ENCODE measurements at regions not wholly inside any gene's neighbourhood (a gene's known extent, or its start where the extent isn't known, plus 50 kb on each side); places are given as distances from the start of the nearest gene placed in this dataset.
"Not testable (repeated sequence)": the region's sequence is repeated elsewhere in the genome, so short reads cannot be mapped to it uniquely, and the experiment has no call there.

DNA sequence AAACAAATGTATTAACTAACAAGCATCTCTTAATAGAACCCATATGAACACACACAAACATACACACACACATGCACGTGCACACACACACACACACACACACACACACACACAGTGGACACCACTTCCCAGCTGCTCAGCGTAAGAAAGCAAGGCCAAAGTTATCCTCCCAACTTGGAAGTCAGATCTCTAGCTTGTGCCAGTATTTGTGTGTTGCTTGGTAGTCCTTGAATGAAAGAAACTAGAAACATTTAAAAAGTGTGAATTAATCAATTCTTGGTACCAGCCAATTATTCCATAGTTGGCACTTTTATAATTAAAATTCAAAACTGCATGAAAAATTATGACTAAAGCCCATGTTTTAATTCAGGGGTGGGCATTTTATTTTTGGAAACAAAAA lies 178.1 kb downstream of the TMEM161B start:
- DNase-seq, result no peak

DNA sequence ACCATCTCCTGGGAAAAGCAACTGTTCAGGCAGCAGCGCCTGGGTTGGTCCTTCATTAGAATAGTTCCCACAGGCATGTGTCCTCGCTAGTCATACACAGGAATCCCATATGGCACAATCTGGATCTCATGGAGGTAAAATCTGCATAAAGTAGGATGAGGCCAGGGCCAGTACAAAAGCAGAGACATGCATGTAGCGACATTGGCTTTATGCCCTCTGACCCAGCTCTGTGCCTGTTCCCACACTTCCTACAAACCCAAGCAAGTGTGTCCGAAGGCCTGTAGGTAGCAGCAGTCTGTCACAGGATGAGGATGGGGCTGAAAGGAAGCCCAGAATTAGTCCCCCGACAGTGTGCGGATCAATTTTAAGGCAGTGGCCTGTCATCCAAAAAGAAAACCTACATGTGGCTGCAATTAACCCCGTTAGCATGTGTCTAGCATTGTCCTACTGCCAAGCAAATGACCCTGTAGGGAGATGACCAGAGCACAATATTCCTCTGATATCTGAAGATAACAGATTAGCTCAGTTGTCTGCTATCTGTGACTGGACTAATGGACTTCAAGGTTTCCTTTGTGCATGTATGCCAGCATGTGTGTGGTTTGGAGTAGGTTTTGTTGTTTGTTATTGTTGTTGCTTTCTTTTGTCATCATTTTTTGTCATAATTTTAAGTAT lies 178.8 kb downstream of the TMEM161B start:
- DNase-seq, result no peak

DNA sequence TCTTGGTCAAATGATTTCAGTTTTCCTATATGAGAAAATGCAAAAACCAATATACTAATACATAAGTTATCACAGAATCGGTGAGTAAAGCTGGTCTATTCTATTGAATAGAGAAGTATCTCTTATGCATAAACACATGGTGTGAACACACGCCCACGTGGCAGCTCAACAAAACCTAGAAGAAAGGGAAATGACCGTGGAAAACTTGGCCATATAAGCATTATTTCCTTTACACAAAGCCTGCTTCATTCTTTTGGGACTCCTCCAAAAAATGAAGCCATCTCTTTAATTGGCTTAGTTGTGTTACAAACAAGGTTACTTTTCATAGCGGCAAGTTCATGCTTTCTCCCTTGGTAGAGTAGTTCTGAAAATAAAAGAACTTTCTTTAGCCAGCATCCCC lies 183.2 kb downstream of the TMEM161B start:
- DNase-seq, result no peak

DNA sequence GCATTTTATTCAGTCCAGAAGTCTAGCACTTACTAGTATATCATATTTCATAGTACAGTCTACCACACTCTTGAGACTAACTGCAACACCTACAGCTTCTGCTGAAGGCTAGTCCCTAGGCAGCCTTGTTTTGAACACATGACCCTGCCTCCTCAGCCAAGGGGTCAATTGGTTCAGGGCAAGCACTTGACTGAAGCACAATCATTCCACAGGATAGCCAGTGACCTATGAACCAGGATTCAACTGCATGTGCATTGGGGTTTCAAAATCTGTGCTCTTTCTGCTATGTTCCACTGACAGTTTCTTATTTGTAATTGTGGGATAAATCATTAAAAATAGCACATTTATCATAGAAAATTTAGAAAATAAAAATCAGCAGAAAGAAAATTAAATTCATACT lies 186.8 kb downstream of the TMEM161B start:
- DNase-seq, result no peak

DNA sequence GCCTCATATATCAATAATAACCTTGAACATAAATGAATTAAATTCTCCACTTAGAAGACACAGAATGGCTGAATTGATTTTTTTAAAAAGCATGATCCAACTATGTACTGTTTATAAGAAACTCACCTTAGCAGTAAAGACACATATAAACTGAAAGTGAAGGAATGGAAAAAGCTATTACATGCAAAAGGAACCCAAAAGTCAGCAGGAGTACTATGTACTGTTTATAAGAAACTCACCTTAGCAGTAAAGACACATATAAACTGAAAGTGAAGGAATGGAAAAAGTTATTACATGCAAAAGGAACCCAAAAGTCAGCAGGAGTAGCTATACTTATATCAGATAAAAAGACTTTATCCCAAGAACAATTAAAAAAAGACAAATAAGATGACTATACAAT lies 204.8 kb downstream of the TMEM161B start:
- no peak for DNase-seq

DNA sequence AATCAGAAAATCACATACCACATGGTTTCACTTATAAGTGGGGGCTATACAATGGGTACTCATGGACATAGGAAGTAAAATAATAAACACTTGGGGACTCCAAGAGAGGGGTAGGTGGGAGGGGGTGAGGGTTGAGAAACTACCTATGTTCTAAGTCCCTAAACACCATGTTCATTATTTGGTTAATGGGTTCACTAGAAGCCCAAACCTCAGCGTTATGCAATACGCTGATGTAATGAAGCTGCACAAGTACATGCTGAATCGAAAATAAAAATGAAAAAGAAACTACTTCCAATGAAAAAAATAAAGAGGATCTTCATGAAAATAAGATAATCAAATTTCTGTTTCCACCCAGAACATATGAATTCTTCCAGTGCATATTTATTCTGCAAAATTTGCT lies 208.5 kb downstream of the TMEM161B start:
- peak; percentile 16 for DNase-seq

DNA sequence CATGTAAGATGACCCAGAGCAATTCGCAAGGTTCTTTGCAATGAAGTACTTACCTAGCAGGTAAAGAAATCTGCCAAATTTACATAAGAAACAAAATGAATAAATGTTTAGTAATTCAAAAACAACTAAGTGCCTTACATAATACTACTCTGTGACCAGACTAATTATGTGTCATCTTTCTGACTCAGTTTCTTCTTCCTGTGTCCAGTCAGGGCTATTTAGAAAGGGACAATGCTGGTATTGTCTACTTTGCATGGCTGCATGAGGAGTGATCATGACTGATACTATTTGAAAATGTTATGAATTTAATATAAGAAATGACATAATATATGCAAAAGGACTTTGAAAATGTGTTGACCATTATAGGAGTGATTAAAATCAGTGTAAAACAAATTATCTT lies 210.0 kb downstream of the TMEM161B start:
- no peak for DNase-seq

DNA sequence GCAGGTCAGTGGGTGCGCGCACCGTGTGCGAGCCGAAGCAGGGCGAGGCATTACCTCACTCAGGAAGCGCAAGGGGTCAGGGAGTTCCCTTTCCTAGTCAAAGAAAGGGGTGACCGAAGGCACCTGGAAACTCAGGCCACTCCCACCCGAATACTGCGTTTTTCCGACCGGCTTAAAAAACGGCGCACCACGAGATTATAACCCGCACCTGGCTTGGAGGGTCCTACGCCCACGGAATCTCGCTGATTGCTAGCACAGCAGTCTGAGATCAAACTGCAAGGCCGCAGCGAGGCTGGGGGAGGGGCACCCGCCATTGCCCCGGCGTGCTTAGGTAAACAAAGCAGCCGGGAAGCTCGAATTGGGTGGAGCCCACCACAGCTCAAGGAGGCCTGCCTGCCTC lies 216.2 kb downstream of the TMEM161B start:
- DNase-seq, result not testable (repeated sequence)

DNA sequence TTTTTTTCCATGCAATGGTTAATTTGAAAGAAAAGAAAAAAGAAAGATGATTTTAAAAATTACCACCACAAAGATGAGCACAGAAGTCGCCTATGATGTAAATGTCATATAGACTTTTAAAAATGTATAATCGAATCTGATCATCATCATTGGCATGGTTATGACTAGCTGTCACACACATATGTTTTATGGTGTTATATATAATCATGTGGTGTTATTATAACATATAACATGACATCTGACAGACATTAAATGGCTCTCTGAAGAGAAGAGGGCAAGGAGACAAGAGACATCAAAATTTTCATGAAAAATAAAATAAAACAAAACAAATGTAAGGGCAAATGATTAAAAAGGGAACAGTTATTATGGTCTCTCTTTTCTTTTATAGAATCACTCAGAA lies 217.5 kb downstream of the TMEM161B start:
- DNase-seq, result no peak

DNA sequence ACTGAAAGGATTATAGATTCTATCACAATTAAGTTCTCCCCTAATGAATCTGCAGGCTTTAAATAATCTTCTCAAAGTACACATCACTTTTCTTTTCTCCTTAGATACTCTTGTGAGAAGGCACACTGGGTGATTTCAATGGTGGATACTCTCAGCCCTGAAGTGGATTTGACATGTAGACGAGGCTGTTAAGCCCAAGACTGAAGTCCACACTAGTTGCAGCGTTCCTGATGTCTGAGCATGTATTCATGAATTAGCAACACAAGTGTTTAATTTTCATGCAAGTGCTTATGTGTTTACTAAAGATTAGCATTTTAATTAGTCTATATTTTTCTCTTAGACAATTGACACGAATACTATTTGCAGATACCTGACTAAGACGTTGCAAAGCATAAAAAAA lies 218.9 kb downstream of the TMEM161B start:
- no peak for DNase-seq

DNA sequence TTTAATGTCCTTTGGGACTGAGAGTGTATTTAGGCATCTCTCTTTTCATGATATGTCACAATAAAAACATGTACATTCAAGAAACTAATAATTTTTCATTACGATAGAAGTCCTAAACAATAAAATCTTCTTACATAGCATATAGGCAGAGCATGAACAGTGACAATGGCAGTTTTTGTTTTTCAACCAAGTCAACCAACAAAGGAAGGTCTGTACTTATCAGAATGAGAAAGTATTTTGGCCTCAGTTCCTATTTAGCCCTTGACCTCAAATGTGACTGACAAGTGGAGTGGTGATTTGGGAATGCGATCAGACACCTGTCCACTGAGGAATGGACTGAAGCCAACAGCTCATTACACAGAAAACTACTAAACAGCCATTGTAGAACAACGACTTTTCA lies 219.5 kb downstream of the TMEM161B start:
- DNase-seq, result no peak

DNA sequence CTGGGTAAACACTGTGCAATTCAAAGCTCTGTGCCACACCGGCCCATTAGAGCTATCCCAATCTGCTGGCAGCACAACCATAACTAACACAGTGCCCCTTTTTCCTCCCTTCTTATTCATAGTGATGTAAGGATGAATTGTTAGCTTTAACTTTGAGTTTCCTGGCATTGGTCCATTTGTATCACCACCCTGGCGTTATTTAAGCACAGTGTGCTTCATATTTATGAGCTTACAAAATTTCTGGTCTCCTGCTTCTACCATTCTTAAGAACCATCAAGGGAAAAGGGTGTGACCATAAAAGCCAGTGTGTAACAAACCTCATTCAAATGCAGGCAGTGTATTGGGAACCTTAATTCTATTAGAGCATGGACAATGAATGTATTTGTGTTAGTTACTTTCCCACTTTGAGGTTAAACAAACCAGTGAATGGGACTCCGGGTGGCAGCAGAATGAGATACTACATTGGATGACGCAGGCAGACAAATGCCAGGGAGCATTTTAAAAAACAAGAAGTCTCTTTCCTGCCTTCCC lies 222.6 kb downstream of the TMEM161B start:
- DNase-seq, result no peak

DNA sequence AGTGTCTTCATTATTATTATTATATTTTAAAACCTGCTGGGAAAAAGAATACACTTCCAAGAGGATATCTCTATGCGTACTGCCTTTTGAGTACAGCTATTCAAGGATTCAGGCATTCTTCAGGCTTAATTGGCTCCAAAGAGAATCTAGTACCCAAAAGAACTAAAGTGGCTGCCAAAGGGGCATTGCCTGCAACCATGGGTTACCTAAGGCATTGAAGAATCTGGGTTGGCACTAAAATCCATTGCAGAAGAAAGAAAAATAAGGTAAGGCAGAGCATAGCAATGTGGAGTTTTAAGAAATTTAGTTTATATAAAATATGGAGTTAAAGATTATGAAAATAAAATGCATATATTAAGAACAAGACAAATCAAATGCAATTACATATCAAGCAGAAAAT lies 223.5 kb downstream of the TMEM161B start:
- DNase-seq, result no peak

DNA sequence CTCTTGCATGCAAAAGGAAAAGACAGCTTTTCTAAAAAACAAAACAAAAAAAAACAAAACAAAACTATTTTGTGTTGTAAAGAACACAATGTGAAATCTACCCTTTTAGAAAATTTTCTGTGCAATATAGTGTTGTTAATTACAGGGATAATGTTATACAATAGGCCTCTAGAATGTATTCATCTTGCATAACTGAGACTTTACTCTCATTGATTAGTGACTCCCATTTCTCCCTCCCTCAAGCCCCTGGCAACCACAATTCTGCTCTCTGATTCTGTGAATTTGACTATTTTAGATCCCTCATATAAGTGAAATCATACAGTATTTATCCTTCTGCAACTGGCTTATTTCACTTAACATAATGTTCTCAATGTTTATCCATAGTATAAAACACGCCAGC lies 234.1 kb downstream of the TMEM161B start:
- DNase-seq, result no peak

DNA sequence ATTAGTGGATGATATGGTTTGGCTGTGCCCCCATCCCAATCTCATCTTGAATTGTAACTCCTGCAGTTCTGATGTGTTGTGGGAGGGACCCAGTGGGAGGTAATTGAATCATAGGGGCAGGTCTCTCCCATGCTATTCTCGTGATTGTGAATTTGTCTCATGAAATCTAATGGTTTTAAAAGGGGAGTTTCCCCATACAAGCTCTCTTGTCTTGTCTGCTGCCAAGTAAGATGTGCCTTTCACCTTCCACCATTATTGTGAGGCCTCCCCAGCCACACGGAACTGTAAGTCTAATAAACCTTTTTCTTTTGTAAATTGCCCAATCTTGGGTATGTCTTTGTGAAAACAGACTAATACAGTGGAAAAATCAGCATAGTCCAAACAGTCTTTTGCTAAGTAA lies 235.5 kb downstream of the TMEM161B start:
- no peak for DNase-seq

DNA sequence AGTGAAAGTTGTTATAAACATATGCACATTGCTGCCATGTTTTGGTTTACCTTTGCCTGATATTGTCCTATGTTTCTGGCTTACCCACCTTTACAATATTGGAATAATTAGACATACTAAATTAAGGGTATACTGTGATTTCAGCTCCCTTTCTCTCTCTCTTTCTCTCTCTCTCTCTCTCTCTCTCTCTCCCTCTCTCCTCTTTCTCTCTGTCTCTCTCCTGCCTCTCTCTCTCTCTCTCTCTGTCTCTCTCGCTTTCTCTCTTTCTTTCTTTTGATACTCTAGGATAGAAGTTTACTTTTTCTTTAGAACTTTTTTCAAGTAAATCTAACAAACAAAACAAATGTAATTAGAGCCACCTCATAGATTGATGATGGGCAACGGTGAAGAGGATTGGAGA lies 239.6 kb downstream of the TMEM161B start:
- DNase-seq, result no peak

DNA sequence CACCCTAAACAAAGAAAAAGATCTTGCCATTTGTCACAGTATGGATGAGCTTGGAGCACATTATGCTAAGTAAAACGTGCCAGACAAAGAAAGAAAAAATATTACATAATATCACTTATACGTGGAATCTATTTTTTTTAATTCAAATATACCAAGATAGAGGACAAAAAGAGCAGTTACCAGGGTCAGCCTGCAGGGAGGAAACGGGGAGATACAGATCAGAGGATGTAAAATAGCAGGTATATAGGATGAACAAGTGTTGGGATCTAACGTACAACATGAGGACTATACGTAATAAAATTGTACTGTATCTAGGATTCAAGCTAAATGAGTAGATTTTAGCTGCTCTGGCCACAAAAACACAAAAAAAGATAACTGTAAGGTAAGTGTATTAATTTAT lies 247.5 kb downstream of the TMEM161B start:
- DNase-seq, result no peak

DNA sequence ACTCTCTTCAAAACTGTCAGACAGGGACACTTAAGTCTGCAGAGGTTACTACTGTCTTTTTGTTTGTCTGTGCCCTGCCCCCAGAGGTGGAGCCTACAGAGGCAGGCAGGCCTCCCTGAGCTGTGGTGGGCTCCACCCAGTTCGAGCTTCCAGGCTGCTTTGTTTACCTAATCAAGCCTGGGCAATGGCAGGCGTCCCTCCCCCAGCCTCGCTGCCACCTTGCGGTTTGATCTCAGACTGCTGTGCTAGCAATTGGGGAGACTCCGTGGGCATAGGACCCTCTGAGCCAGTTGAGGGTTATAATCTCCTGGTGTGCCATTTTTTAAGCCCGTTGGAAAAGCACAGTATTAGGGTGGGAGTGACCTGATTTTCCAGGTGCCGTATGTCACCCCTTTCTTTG lies 253.7 kb downstream of the TMEM161B start:
- DNase-seq, result not testable (repeated sequence)

DNA sequence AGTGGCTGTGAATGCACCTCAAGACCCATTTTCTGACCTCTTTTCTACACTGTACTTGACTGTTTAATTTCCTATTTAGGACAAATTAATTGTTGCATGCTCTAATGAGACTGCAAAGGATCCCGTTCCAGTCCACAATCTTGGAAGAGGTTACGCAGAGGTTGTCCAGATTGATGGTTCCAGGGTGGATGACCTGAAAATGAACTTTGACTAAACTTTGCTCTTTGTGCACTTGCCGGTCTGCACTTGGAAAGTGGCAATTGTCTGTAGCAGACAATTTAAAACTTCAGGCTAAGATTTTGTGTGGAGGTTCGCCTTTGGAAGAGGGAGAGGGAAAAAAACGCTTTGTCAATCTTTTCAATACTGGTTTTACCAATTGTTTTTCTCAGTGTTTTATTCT lies 267.8 kb downstream of the TMEM161B start:
- DNase-seq, result no peak

DNA sequence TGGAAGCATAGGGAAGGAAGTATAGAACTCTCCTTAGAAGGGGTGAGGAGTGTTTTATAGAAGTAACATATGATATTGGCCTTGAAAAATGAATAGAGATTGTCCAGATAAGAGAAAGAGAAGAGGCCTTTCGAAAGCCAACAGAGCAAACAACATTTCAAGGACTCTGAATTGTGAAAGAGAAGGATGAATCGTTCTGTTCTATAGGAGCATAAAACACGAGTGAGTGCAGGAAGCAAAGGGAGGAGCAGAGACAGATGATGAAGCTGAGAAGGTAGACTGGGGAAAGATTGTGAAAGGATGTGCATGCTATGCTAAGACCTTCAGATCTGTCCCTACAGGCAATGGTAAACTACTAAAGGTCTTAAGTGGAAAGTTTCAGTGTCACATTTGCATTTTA lies 271.0 kb downstream of the TMEM161B start:
- no peak for DNase-seq

DNA sequence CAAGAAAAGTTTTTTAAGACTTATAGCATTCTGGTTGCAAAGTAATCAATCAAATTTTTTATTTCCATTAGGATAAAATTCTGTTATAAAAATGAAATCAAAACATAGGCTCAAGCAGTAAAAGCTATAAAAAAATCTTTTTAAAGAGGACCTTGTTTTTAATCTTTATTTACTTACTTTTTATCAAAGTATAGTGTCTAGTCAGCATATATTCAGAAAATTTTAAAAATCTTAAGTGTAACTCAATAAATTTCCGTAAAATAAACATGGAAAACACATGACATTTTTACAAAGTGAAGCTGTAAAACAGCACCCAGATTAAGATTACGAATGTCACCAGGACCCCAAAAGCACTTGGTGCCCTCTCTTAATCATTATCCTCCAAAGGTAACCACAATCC lies 302.4 kb downstream of the TMEM161B start:
- DNase-seq, result no peak

DNA sequence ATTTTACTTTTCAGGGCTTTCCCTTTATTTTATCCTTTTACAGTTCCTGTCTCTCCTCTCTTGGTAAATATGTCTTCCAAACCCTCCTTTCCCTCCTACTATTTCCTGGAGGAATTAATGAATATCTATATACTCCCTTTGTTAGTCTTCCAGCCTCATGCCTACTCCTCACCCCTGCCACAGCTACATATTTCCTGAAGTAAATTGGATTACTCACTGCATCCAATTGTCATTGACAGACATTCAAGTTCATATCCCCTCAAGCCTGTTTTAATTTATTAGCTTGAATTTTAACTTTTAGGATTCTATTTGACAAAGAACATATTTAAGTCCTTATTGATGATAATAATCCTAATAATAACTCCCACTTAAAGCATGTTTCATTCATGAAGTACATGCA lies 314.5 kb downstream of the TMEM161B start:
- no peak for DNase-seq

DNA sequence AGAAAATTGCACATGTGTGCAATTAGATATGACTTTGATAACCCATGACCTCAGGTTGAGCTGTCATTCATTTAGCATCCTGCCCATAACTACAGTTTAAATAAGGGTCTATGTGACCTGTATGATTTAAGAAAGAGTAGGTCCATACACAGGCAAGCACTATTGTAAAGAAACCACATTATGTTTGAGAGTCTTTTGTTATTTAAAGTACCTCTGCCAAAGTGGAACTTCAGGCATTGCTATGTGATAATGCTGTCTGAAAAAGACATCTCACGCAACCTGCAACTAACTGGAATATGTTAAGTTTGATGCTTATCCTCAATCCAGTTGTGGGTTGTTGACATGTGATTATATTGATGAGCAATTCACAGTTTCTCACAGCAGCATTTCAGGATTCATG lies 317.0 kb downstream of the TMEM161B start:
- DNase-seq, result no peak

DNA sequence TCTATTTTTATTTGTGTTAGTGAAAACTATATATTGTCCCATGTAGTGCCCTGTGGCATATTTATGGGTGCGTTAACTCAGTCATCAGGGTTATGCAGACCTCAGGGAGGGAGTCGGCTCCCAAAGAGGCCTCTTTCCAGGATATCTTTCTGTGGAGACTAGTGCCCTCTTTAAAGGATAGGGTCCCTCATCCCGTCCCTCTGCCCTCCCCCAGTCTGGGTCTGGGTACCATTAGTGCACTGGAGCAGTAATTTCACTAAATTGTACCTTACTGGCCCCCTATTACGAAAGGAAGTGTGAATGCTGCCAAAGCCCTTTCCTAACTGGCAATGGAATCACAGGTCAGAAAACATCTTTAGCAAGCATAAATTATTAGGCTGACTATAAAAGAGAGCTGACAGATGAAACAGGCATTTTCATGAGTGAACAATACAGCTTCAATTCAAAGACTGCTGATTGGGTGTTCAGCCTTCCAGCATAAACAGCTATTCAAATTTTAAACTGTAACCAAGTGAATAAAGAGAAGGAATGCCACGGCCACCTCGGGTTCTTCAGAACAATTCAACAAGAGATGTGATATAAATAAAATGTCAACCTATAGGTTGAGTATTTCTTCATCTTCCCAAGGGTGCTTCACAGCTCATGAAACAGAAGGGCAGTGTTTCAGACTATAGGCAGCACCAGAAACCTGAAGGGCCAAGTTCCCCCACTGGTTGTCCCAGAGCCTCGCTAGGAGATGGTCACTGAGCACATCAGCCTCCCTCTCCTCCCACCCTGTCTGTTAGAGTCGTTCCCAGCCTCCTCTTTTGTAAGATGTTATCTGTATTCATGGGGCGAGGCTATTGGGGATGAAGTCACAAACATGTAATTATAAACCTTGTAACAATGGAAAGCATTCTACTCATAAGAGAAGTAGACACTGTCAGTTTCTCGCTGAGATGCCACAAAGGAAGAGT lies 318.7 kb downstream of the TMEM161B start:
- DNase-seq, result no peak
